NT2/D1 (cell line): ENCODE measurements at regions not wholly inside any gene's neighbourhood (a gene's known extent, or its start where the extent isn't known, plus 50 kb on each side); places are given as distances from the start of the nearest gene placed in this dataset.
"Not testable (repeated sequence)": the region's sequence is repeated elsewhere in the genome, so short reads cannot be mapped to it uniquely, and the experiment has no call there.

ENCODE experiments used
- SUZ12 ChIP-seq: IDR thresholded peaks from 2 replicates; pipeline ENCODE4 v1.6.1; 2011; ENCODE audit not compliant: insufficient read length, insufficient read depth; ENCODE audit errors: extremely low read depth
- YY1 ChIP-seq: IDR thresholded peaks from 2 replicates; pipeline ENCODE4 v1.6.1; 2011; ENCODE audit not compliant: insufficient read length, insufficient read depth
- ZNF274 ChIP-seq: IDR thresholded peaks from 2 replicates; pipeline ENCODE4 v1.6.1; 2011; ENCODE audit warnings: mild to moderate bottlenecking, low read depth, low read length

- not testable (repeated sequence) for TF ChIP-seq ZNF274, YY1, SUZ12
Observed at GRCh38 chr7:35128662-35129061, 91.4 kb upstream of the DPY19L1 start.
